RWPE2 (cell line): ENCODE measurements at regions not wholly inside any gene's neighbourhood (a gene's known extent, or its start where the extent isn't known, plus 50 kb on each side); places are given as distances from the start of the nearest gene placed in this dataset.

ENCODE experiments used
- ATAC-seq: fragments of 200-7000 bp; cut with Tn5 transposase; 3 replicates; pipeline ENCODE4 v1.9.1; 2021; ENCODE audit warnings: low read depth
- DNase-seq: peaks from one replicate; pipeline ENCODE4 v3.0.0-alpha.2; 2020; ENCODE audit warnings: low spot score
- H3K27ac ChIP-seq: fragments of 450-650 bp; 2 replicates; pipeline ENCODE4 v1.5.1; 2017; ENCODE audit warnings: mild to moderate bottlenecking; ENCODE audit not compliant: poor library complexity, severe bottlenecking
- H3K27me3 ChIP-seq: fragments of 250-450 bp; sonication (Bioruptor Pico); 2 replicates; pipeline ENCODE4 v1.5.1; 2021; ENCODE audit warnings: mild to moderate bottlenecking, moderate library complexity; ENCODE audit not compliant: insufficient read depth, poor library complexity, severe bottlenecking
- H3K36me3 ChIP-seq: fragments of 250-450 bp; sonication (Bioruptor Pico); 2 replicates; pipeline ENCODE4 v1.5.1; 2020; ENCODE audit warnings: low read depth, mild to moderate bottlenecking, moderate library complexity
- H3K4me1 ChIP-seq: fragments of 250-450 bp; sonication (Bioruptor Pico); 2 replicates; pipeline ENCODE4 v1.5.1; 2021; ENCODE audit warnings: mild to moderate bottlenecking, moderate library complexity; ENCODE audit not compliant: insufficient read depth, poor library complexity, severe bottlenecking
- H3K4me3 ChIP-seq: fragments of 250-450 bp; sonication (Bioruptor Pico); 2 replicates; pipeline ENCODE4 v1.5.1; 2021; ENCODE audit warnings: mild to moderate bottlenecking, moderate library complexity; ENCODE audit not compliant: severe bottlenecking
- H3K9me3 ChIP-seq: fragments of 250-450 bp; sonication (Bioruptor Pico); 2 replicates; pipeline ENCODE4 v1.5.1; 2021; ENCODE audit warnings: mild to moderate bottlenecking, moderate library complexity; ENCODE audit not compliant: severe bottlenecking
- CTCF ChIP-seq: fragments of 450-650 bp; IDR thresholded peaks from one replicate; pipeline ENCODE4 v1.5.1; 2017; ENCODE audit warnings: mild to moderate bottlenecking, moderate library complexity; ENCODE audit not compliant: poor library complexity, severe bottlenecking

- H3K27me3 ChIP-seq: no peaks in the 10 kb centered on the region
- no peak for DNase-seq
- no peaks in the 10 kb centered on the region for H3K9me3 ChIP-seq
- H3K4me3 ChIP-seq: no peak overlapping the region
- H3K4me1 ChIP-seq: peaks cover 12% of the 10 kb centered on the region
- no peak for ATAC-seq
- H3K36me3 ChIP-seq: no peaks in the 10 kb centered on the region
- H3K27ac ChIP-seq: no peak overlapping the region
- TF ChIP-seq CTCF: no peak
Measured at GRCh38 chr7:116614499-116615262, 57.3 kb upstream of the MET start.

GRCh38 chr7:116616555-116617059 lies 55.4 kb upstream of the MET start:
- peak overlapping the region; percentile 7 for H3K27ac ChIP-seq
- H3K4me3 ChIP-seq: no peak overlapping the region
- peaks cover 12% of the 10 kb centered on the region for H3K4me1 ChIP-seq
- DNase-seq (no peak), ATAC-seq (peak; percentile 88)
- no peaks in the 10 kb centered on the region for H3K36me3 ChIP-seq
- no peaks in the 10 kb centered on the region for H3K27me3 ChIP-seq
- TF ChIP-seq CTCF: no peak
- H3K9me3 ChIP-seq: no peaks in the 10 kb centered on the region

GRCh38 chr7:116617878-116618277 lies 54.1 kb upstream of the MET start:
- no peaks in the 10 kb centered on the region for H3K27me3 ChIP-seq
- no peak for TF ChIP-seq CTCF
- peaks cover 12% of the 10 kb centered on the region for H3K4me1 ChIP-seq
- no peaks in the 10 kb centered on the region for H3K9me3 ChIP-seq
- H3K4me3 ChIP-seq: no peak overlapping the region
- DNase-seq: no peak
- H3K27ac ChIP-seq: no peak overlapping the region
- ATAC-seq: no peak
- no peaks in the 10 kb centered on the region for H3K36me3 ChIP-seq

- no peak for TF ChIP-seq CTCF
- Histone ChIP-seq H3K27ac (no peak overlapping the region), H3K4me1 (peaks cover 12% of the 10 kb centered on the region), H3K4me3 (no peak overlapping the region), H3K9me3 (no peaks in the 10 kb centered on the region), H3K36me3 (no peaks in the 10 kb centered on the region), H3K27me3 (no peaks in the 10 kb centered on the region)
- DNase-seq (no peak), ATAC-seq (no peak)
Measured at GRCh38 chr7:116618338-116619128, 53.5 kb upstream of the MET start.
